Ecto neural progenitor cell (in vitro differentiated cells): ENCODE measurements at regions not wholly inside any gene's neighbourhood (a gene's known extent, or its start where the extent isn't known, plus 50 kb on each side); places are given as distances from the start of the nearest gene placed in this dataset.

ENCODE experiments used
- DNase-seq: peaks from one replicate; pipeline ENCODE4 v3.0.0-alpha.2; 2018; ENCODE audit warnings: low spot score

DNA sequence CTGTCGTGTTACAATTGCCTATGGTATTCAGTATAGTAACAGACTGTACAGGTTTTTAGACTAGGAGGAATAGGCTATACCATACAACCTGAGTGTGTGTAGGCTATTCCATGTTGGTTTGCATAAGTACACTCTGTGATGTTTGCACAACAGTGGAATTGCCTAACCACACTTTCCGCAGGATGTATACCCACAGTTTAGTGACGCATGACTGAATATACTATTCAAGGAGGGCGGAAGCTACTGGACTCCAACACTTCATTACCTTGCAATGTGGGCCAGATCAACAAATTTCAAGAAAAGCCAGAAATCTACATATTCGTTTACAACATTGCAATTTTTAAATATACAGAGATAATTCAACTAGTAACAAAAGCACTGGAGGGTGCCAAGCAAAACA lies 317.2 kb downstream of the PDGFC start:
- DNase-seq, result no peak

DNA sequence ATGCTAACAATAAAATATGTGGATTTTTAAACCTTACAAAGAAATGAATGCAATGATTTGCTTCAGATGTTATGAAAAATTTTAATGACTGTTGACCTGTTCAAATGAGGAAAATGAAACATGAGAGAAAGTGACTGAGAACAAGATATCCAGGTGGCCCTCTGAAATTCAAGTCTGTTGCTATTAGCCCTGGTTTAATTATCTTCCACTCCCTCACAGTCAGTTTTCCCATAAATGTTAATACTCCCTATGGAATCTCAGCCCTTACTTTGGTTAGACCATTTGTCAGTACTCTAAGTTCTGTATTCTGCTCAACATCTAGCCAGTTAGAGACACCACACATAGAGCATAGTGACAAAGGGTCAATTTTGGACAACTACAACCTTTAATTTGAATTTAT lies 327.8 kb downstream of the PDGFC start:
- no peak for DNase-seq

DNA sequence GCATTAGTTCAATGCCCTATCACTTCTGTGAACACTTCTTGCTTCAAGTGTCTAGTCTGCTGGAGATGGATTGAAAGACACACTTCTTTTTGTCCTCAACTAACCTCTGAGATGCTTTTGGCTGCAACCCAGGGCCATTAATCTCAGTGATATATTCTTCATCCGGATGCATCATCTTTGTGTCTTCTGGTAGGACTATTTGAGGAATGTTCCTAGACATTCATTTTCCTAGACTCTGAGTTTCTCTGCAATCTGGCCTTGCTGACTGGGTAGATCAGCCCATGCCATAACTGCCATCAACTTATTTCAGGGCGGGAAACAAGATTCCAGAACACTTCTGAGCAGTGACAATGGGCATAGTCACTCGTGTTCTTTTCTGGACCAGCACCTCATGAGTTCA lies 329.4 kb downstream of the PDGFC start:
- no peak for DNase-seq

DNA sequence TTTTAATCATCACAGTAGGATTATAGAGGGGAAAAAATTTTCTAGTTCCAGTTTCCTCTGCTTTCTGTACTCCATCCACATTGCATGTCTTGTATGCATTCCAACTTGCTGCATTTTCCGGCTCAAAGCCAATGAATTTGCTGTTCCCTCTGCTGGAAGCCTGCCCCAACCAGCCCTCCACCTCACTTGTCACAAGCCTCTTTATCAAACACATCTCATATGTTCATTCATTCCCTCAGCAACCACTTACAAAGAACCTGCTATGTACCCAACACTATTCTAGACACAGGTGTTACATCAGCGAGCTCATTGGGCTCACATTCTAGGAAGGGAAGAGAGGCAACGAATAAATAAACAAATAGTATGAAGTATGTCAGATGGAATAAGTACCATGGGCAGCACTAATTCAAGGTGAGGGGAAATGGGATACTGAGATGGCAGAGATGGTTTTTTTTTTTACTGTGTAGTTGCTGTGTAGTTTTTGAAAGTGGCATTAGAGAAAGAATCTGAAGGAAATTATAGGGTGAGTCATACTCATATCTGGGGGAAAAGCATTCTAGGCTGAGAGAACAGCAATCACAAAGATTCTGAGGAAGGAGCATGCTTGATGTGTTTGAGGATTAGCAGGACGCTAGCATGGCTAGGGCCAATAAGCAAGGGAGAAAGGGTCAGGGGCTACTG lies 332.5 kb downstream of the PDGFC start:
- DNase-seq, result no peak

DNA sequence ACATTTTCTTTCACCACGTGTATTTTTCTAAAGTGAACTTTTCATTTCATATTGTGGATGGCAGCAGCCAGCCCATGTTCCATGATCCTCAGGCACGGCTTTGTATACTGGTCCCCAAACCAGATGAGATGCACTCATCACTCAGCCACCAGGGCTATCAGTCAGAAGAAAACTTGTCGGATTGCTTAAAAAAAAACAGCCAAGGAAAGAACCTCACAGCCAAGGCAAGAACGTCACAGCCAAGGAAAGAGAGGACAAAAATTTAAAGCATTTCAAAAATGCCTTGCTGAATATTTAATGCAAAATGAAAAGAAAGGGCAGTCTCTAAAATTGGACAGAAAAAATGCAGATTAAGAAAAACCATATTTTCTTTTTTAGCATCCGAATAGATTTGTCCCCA lies 333.3 kb downstream of the PDGFC start:
- no peak for DNase-seq

DNA sequence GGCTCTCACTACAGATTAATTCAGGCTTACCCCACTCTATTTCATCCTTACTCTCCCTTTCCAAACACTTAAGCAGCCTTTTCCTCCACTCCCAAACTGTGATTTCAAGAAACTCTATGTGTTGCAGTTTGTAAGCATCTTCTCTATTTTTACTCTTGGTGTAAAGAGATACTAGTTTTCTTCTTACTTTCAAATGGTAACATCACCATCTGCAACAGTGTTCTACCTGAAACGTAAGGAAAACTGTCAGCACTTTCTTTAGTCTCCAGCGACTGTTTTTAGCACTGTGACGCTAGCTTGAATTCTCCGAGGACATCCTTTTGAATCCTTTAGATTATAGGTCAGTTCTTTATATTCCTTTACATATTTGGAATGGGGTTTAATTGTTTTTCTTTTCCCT lies 335.2 kb downstream of the PDGFC start:
- no peak for DNase-seq

GRCh38 chr4:156635051-156635450 lies 336.5 kb downstream of the PDGFC start:
- no peak for DNase-seq

DNA sequence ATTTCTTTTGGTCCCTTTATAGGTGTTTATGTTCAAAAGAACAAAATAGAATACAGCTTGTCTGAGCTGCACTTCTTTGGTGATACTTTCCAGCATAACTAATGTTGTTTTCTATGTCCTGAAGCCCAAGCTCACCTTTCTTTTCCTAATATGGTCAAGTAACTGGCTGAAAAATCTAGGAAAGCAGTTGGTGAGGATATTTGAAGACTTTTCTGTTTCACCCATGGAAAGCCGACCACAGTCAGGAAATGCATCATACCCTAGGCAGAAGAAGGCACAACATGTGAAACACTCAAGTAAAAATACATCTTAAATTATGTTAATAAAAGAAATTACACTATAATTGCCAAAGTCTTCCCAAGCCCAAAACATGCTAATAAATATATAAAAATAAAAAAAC lies 337.0 kb downstream of the PDGFC start:
- DNase-seq, result no peak

DNA sequence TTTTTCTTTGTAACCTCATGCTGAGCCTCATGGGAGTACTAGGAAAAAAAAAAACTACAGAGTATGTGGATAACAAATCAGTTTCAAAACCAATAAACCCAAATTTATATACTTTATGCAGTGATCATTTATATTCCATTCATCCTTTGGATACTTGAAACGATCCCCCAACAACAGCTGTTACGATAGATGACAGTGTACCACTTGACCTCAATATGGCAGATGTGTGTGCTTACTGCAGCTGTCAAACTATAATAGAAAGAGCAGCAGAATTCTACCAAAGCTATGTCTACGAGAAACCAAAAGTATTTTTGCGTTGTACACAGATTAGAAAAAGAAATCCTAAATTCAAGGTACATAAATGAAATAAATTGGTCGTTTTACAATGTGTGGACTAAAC lies 337.8 kb downstream of the PDGFC start:
- DNase-seq, result no peak

- DNase-seq, result no peak
Observed at GRCh38 chr4:156628858-156629257, 342.7 kb downstream of the PDGFC start.

- no peak for DNase-seq
Observed at GRCh38 chr4:156623376-156623775, 348.2 kb downstream of the PDGFC start.

DNA sequence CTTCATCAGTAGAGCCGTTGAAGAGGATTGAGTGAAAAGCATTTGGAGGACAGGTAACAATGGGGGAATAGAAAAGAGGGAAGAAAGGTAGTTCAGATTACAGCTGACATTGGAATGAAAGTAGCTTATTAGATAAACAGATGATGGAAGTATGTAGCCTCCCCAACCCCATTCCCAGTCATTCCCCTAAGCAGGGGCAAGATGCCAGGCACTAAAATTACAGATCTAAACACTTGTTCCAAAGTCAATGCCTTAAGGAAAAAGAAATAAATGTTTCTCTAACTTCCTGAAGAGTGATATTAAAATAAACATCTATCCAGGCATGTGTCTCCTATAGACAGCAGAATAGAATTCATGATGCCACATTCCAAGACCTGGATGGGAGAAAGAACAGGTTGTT lies 350.8 kb downstream of the PDGFC start:
- DNase-seq, result no peak

GRCh38 chr4:156619154-156619934 lies 352.3 kb downstream of the PDGFC start:
- DNase-seq, result no peak

DNA sequence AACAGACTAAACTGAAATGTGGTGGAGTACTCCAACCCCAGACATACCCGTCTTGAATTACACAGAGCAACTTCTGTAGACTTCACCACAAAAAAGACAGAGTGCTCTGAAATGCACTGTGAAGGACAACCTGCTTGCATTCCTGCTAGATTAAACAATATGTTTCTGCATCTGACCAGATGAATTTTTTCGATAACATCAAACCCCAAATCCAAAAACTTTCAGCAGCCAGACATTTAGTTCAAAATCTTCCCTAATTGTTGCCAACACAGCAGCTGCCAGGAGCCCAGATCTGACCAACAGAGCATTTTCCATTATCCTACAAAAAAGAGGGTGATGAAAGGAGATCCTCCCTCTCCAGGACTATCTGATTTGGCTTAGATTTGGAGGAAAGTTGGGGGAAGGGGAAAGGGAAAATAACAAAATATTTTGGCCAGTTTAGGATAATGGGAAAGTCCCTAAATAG lies 356.5 kb downstream of the PDGFC start:
- no peak for DNase-seq

- no peak for DNase-seq
Observed at GRCh38 chr4:156614536-156614935, 357.1 kb downstream of the PDGFC start.

- no peak for DNase-seq
Observed at GRCh38 chr4:156609421-156609820, 362.2 kb downstream of the PDGFC start.

- DNase-seq, result no peak
Observed at GRCh38 chr4:156608651-156609050, 362.9 kb downstream of the PDGFC start.

GRCh38 chr4:156607478-156607857 lies 364.1 kb downstream of the PDGFC start:
- no peak for DNase-seq

- DNase-seq, result no peak
Observed at GRCh38 chr4:156606554-156607477, 364.8 kb downstream of the PDGFC start.

GRCh38 chr4:156598138-156598681 lies 373.4 kb downstream of the PDGFC start:
- DNase-seq, result no peak

GRCh38 chr4:156596706-156597329 lies 374.8 kb downstream of the PDGFC start:
- DNase-seq, result no peak

DNA sequence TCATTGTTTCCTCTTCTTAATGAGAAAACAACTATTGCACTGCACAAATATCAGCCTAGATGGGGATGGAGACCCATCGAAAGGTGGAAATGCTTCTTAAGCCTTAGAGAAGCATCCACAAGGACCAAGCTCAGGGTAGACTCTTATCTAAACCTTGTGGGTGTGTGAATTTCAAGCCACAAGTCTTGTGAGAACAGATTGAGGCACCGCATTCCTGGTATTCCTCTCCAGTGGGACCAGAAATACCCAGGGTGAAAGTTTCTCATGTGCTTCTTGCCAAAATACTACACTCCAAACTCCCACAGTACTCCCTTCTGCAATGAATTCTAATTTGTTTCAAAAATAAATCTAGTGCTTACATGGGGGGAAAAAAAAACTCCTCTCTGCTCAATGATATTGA lies 375.6 kb downstream of the PDGFC start:
- DNase-seq, result no peak
